HEK293 (cell line): ENCODE measurements at regions not wholly inside any gene's neighbourhood (a gene's known extent, or its start where the extent isn't known, plus 50 kb on each side); places are given as distances from the start of the nearest gene placed in this dataset.

ENCODE experiments used
- BCL11B ChIP-seq: fragments of 450-650 bp; formaldehyde crosslinking; IDR thresholded peaks from 2 replicates; pipeline ENCODE4 v1.5.1; 2016; ENCODE audit warnings: low read depth, missing biosample characterization, missing genetic modification characterization
- KLF7 ChIP-seq: fragments of 450-650 bp; formaldehyde crosslinking; IDR thresholded peaks from 2 replicates; pipeline ENCODE4 v1.5.1; 2016; ENCODE audit warnings: missing biosample characterization, missing genetic modification characterization, borderline replicate concordance
- PRDM10 ChIP-seq: fragments of 450-650 bp; formaldehyde crosslinking; IDR thresholded peaks from 2 replicates; pipeline ENCODE4 v1.5.1; 2016; ENCODE audit warnings: missing biosample characterization, missing genetic modification characterization
- PRDM6 ChIP-seq: fragments of 450-650 bp; formaldehyde crosslinking; IDR thresholded peaks from 2 replicates; pipeline ENCODE4 v1.5.1; 2017; ENCODE audit warnings: missing biosample characterization, missing genetic modification characterization
- SP7 ChIP-seq: fragments of 450-650 bp; formaldehyde crosslinking; IDR thresholded peaks from 2 replicates; pipeline ENCODE4 v1.5.1; 2016; ENCODE audit warnings: missing biosample characterization, missing genetic modification characterization
- ZBTB20 ChIP-seq: fragments of 450-650 bp; formaldehyde crosslinking; IDR thresholded peaks from 2 replicates; pipeline ENCODE4 v1.5.1; 2016; ENCODE audit warnings: missing biosample characterization, missing genetic modification characterization
- ZBTB26 ChIP-seq: fragments of 450-650 bp; formaldehyde crosslinking; optimal IDR thresholded peaks from 2 replicates; pipeline ENCODE3; 2016; ENCODE audit warnings: missing biosample characterization, mild to moderate bottlenecking, missing genetic modification characterization
- ZBTB44 ChIP-seq: fragments of 450-650 bp; IDR thresholded peaks from 2 replicates; pipeline ENCODE4 v1.5.1; 2018; ENCODE audit warnings: missing biosample characterization, mild to moderate bottlenecking, missing genetic modification characterization
- ZBTB48 ChIP-seq: fragments of 450-650 bp; formaldehyde crosslinking; IDR thresholded peaks from 2 replicates; pipeline ENCODE4 v1.5.1; 2016; ENCODE audit warnings: missing biosample characterization, missing genetic modification characterization
- ZBTB8A ChIP-seq: fragments of 450-650 bp; formaldehyde crosslinking; IDR thresholded peaks from 2 replicates; pipeline ENCODE4 v1.5.1; 2016; ENCODE audit warnings: missing biosample characterization, missing genetic modification characterization
- ZFP37 ChIP-seq: fragments of 450-650 bp; formaldehyde crosslinking; IDR thresholded peaks from 2 replicates; pipeline ENCODE4 v1.5.1; 2016; ENCODE audit warnings: missing biosample characterization, missing genetic modification characterization
- ZNF133 ChIP-seq: fragments of 450-650 bp; formaldehyde crosslinking; IDR thresholded peaks from 2 replicates; pipeline ENCODE4 v1.5.1; 2016; ENCODE audit warnings: missing biosample characterization, missing genetic modification characterization
- ZNF223 ChIP-seq: fragments of 450-650 bp; formaldehyde crosslinking; IDR thresholded peaks from 2 replicates; pipeline ENCODE4 v1.5.1; 2016; ENCODE audit warnings: missing biosample characterization, missing genetic modification characterization
- ZNF248 ChIP-seq: fragments of 450-650 bp; formaldehyde crosslinking; IDR thresholded peaks from 2 replicates; pipeline ENCODE4 v1.5.1; 2017; ENCODE audit warnings: missing biosample characterization, missing genetic modification characterization
- ZNF280D ChIP-seq: fragments of 450-650 bp; formaldehyde crosslinking; IDR thresholded peaks from 2 replicates; pipeline ENCODE4 v1.5.1; 2016; ENCODE audit warnings: missing biosample characterization, missing genetic modification characterization
- ZNF335 ChIP-seq: fragments of 450-650 bp; formaldehyde crosslinking; conservative IDR thresholded peaks from 2 replicates; pipeline ENCODE4 v1.5.1; 2016; ENCODE audit warnings: missing biosample characterization, missing genetic modification characterization
- ZNF426 ChIP-seq: fragments of 450-650 bp; formaldehyde crosslinking; IDR thresholded peaks from 2 replicates; pipeline ENCODE4 v1.5.1; 2017; ENCODE audit warnings: missing biosample characterization, missing genetic modification characterization, mild to moderate bottlenecking, inconsistent platforms, moderate library complexity
- ZNF473 ChIP-seq: fragments of 450-650 bp; formaldehyde crosslinking; IDR thresholded peaks from 2 replicates; pipeline ENCODE4 v1.5.1; 2017; ENCODE audit warnings: missing biosample characterization, missing genetic modification characterization
- ZNF501 ChIP-seq: fragments of 450-650 bp; formaldehyde crosslinking; IDR thresholded peaks from 2 replicates; pipeline ENCODE4 v1.5.1; 2016; ENCODE audit warnings: missing biosample characterization, missing genetic modification characterization
- ZNF555 ChIP-seq: fragments of 450-650 bp; formaldehyde crosslinking; conservative IDR thresholded peaks from 2 replicates; pipeline ENCODE4 v1.5.1; 2017; ENCODE audit warnings: missing biosample characterization, mild to moderate bottlenecking, missing genetic modification characterization, inconsistent platforms
- ZNF629 ChIP-seq: fragments of 450-650 bp; formaldehyde crosslinking; IDR thresholded peaks from 2 replicates; pipeline ENCODE4 v1.5.1; 2017; ENCODE audit warnings: missing biosample characterization, missing genetic modification characterization
- ZNF639 ChIP-seq: fragments of 450-650 bp; formaldehyde crosslinking; IDR thresholded peaks from 2 replicates; pipeline ENCODE4 v1.5.1; 2016; ENCODE audit warnings: missing biosample characterization, missing genetic modification characterization
- ZNF645 ChIP-seq: fragments of 450-650 bp; formaldehyde crosslinking; IDR thresholded peaks from 2 replicates; pipeline ENCODE4; 2016; ENCODE audit warnings: missing biosample characterization, missing genetic modification characterization
- ZNF670 ChIP-seq: fragments of 450-650 bp; formaldehyde crosslinking; IDR thresholded peaks from 2 replicates; pipeline ENCODE4 v1.5.1; 2016; ENCODE audit warnings: missing biosample characterization, missing genetic modification characterization, low read depth
- ZNF704 ChIP-seq: fragments of 450-650 bp; formaldehyde crosslinking; IDR thresholded peaks from 2 replicates; pipeline ENCODE4 v1.5.1; 2016; ENCODE audit warnings: missing biosample characterization, missing genetic modification characterization

- TF ChIP-seq ZNF501 = no peak
- TF ChIP-seq ZNF133 = no peak
- no peak for TF ChIP-seq ZBTB48 (tag by site-specific recombination)
- no peak for TF ChIP-seq ZNF280D
- TF ChIP-seq ZNF704 (tag by site-specific recombination) = no peak
- TF ChIP-seq ZBTB8A = no peak
- TF ChIP-seq KLF7 (tag by site-specific recombination) = no peak
- no peak for TF ChIP-seq ZNF639
- no peak for TF ChIP-seq ZNF645 (tag by site-specific recombination)
- 0 out of 2 replicates have a peak, but pooled peaks have one; percentile 19 for TF ChIP-seq PRDM10 (tag by site-specific recombination)
- 0 out of 2 replicates have a peak, but pooled peaks have one; percentile 22 for TF ChIP-seq ZBTB20 (tag by site-specific recombination)
- no peak for TF ChIP-seq ZFP37 (tag by site-specific recombination)
- TF ChIP-seq ZNF555 (tag by site-specific recombination) = no peak
- TF ChIP-seq ZNF335 = no peak
- TF ChIP-seq ZNF473 (tag by site-specific recombination) = no peak
- no peak for TF ChIP-seq ZBTB44 (tag by site-specific recombination)
- TF ChIP-seq PRDM6 = no peak
- TF ChIP-seq ZNF629 = peak; percentile 80
- no peak for TF ChIP-seq BCL11B
- no peak for TF ChIP-seq ZNF426 (tag by site-specific recombination)
- TF ChIP-seq ZBTB26 (tag by site-specific recombination) = no peak
- no peak for TF ChIP-seq ZNF670 (tag by site-specific recombination)
- TF ChIP-seq ZNF248 (tag by site-specific recombination) = no peak
- no peak for TF ChIP-seq ZNF223 (tag by site-specific recombination)
- peak; percentile 80 for TF ChIP-seq SP7 (tag by site-specific recombination)
Observed at GRCh38 chr1:65535981-65536380, 115.5 kb downstream of the LEPR start (continued).
